GM21737 (cell line): ENCODE measurements at regions not wholly inside any gene's neighbourhood (a gene's known extent, or its start where the extent isn't known, plus 50 kb on each side); places are given as distances from the start of the nearest gene placed in this dataset.
"Not testable (repeated sequence)": the region's sequence is repeated elsewhere in the genome, so short reads cannot be mapped to it uniquely, and the experiment has no call there.

ENCODE experiments used
- ATAC-seq: cut with Tn5 transposase; IDR thresholded peaks from one replicate; pipeline ENCODE4 v1.9.1; 2021; ENCODE audit warnings: mild to moderate bottlenecking, moderate library complexity; ENCODE audit not compliant: unreplicated experiment

- ATAC-seq, result no peak
These were observed 235.9 kb downstream of the SUCLG1 start for GRCh38 chr2:84223191-84223590.

GRCh38 chr2:84221102-84221501 lies 238.0 kb downstream of the SUCLG1 start:
- not testable (repeated sequence) for ATAC-seq

GRCh38 chr2:84217456-84217855 lies 241.6 kb downstream of the SUCLG1 start:
- no peak for ATAC-seq

- ATAC-seq, result no peak
These were observed 244.6 kb downstream of the SUCLG1 start for GRCh38 chr2:84214455-84214854.

GRCh38 chr2:84212611-84213314 lies 246.3 kb downstream of the SUCLG1 start:
- peak; percentile 93 for ATAC-seq

GRCh38 chr2:84209941-84210340 lies 249.1 kb downstream of the SUCLG1 start:
- ATAC-seq, result no peak

- no peak for ATAC-seq
These were observed 254.1 kb downstream of the SUCLG1 start for GRCh38 chr2:84204995-84205394.

GRCh38 chr2:84202166-84202565 lies 256.9 kb downstream of the SUCLG1 start:
- ATAC-seq, result no peak

- no peak for ATAC-seq
These were observed 257.9 kb downstream of the SUCLG1 start for GRCh38 chr2:84201158-84201557.

GRCh38 chr2:84197901-84198300 lies 261.2 kb downstream of the SUCLG1 start:
- ATAC-seq, result no peak

GRCh38 chr2:84194949-84195644 lies 264.0 kb downstream of the SUCLG1 start:
- ATAC-seq, result no peak

GRCh38 chr2:84194181-84194580 lies 264.9 kb downstream of the SUCLG1 start:
- ATAC-seq, result no peak

GRCh38 chr2:84187258-84187657 lies 271.8 kb downstream of the SUCLG1 start:
- ATAC-seq, result no peak

GRCh38 chr2:84181927-84182326 lies 277.2 kb downstream of the SUCLG1 start:
- ATAC-seq, result no peak

GRCh38 chr2:84177733-84178132 lies 281.3 kb downstream of the SUCLG1 start:
- ATAC-seq, result no peak

- no peak for ATAC-seq
These were observed 283.1 kb downstream of the SUCLG1 start for GRCh38 chr2:84175970-84176369.

- no peak for ATAC-seq
These were observed 283.7 kb downstream of the SUCLG1 start for GRCh38 chr2:84175340-84175739.

- no peak for ATAC-seq
These were observed 286.0 kb downstream of the SUCLG1 start for GRCh38 chr2:84173041-84173440.

GRCh38 chr2:84170979-84171378 lies 288.1 kb downstream of the SUCLG1 start:
- ATAC-seq, result no peak

- ATAC-seq, result no peak
These were observed 289.2 kb downstream of the SUCLG1 start for GRCh38 chr2:84169871-84170270.

GRCh38 chr2:84168552-84168951 lies 290.5 kb downstream of the SUCLG1 start:
- ATAC-seq, result not testable (repeated sequence)

- ATAC-seq, result no peak
These were observed 293.8 kb downstream of the SUCLG1 start for GRCh38 chr2:84165256-84165655.
